ENCODE measurements at regions not wholly inside any gene's neighbourhood (a gene's known extent, or its start where the extent isn't known, plus 50 kb on each side); places are given as distances from the start of the nearest gene placed in this dataset.
"Not testable (repeated sequence)": the region's sequence is repeated elsewhere in the genome, so short reads cannot be mapped to it uniquely, and the experiment has no call there.

DNA sequence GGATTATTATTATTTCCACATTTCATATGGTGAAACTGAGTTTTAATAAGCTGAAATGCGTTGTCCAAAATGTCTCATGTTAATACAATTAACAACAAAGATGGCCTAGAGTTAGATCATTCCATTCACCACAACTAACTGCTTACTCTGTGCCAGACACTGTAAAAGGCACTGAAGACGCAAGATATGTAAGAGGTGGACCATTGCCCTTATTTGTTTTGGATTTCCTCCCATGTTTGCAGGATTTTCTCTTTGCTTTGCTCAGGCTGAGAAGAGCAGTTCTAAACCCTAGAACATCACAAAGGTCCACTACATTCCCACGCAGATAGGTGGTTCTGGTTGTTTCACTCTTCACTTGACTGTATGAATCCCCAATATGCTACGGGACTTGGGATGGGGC lies 324.4 kb upstream of the KITLG start:
- Histone ChIP-seq H3K4me1 (ENCODE audit: control insufficient read depth, insufficient read depth, low read length) (no peaks in the 10 kb centered on the region), H3K27ac (ENCODE audit: low read depth, low read length) (no peak overlapping the region), H3K4me3 (ENCODE audit: low read depth, low read length) (no peak overlapping the region), H3K36me3 (ENCODE audit: control insufficient read depth, insufficient read depth, low read length) (no peaks in the 10 kb centered on the region), H3K27me3 (ENCODE audit: control insufficient read depth, insufficient read depth, low read length) (no peaks in the 10 kb centered on the region), H3K9me3 (ENCODE audit: control insufficient read depth, insufficient read depth, low read depth, low read length) (no peaks in the 10 kb centered on the region), H3K9ac (ENCODE audit: low read length) (no peak overlapping the region)

- Histone ChIP-seq H3K4me3 (ENCODE audit: low read depth, low read length) (no peak overlapping the region), H3K36me3 (ENCODE audit: control insufficient read depth, insufficient read depth, low read length) (no peaks in the 10 kb centered on the region), H3K9ac (ENCODE audit: low read length) (no peak overlapping the region), H3K4me1 (ENCODE audit: control insufficient read depth, insufficient read depth, low read length) (no peaks in the 10 kb centered on the region), H3K27ac (ENCODE audit: low read depth, low read length) (no peak overlapping the region), H3K27me3 (ENCODE audit: control insufficient read depth, insufficient read depth, low read length) (no peaks in the 10 kb centered on the region), H3K9me3 (ENCODE audit: control insufficient read depth, insufficient read depth, low read depth, low read length) (no peaks in the 10 kb centered on the region)
These were observed 323.1 kb upstream of the KITLG start for GRCh38 chr12:88903333-88903732.

DNA sequence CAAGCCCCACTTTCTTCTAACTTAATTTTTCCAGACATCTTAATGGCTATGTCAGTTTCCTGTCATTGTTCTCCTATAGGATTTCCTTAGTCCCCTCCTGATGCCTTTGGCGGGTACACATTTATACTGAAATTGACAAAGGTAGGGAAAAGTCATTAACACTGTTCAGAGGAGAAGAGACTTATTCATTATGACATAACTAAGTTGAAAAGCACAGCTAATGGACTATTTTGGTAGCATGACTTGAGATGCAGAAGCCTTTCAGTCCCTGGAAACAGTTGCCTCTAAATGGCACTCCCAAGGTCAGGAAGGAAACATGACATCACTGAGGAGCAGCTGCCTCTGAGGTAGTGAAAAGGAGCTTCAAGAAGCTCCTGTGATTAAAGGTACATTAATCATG lies 317.5 kb upstream of the KITLG start:
- Histone ChIP-seq H3K4me3 (ENCODE audit: low read depth, low read length) (no peak overlapping the region), H3K27ac (ENCODE audit: low read depth, low read length) (no peak overlapping the region), H3K9ac (ENCODE audit: low read length) (no peak overlapping the region), H3K9me3 (ENCODE audit: control insufficient read depth, insufficient read depth, low read depth, low read length) (no peaks in the 10 kb centered on the region), H3K27me3 (ENCODE audit: control insufficient read depth, insufficient read depth, low read length) (no peaks in the 10 kb centered on the region), H3K36me3 (ENCODE audit: control insufficient read depth, insufficient read depth, low read length) (no peaks in the 10 kb centered on the region), H3K4me1 (ENCODE audit: control insufficient read depth, insufficient read depth, low read length) (no peaks in the 10 kb centered on the region)

- Histone ChIP-seq H3K9me3 (ENCODE audit: control insufficient read depth, insufficient read depth, low read depth, low read length) (no peaks in the 10 kb centered on the region), H3K4me3 (ENCODE audit: low read depth, low read length) (no peak overlapping the region), H3K4me1 (ENCODE audit: control insufficient read depth, insufficient read depth, low read length) (no peaks in the 10 kb centered on the region), H3K27ac (ENCODE audit: low read depth, low read length) (no peak overlapping the region), H3K27me3 (ENCODE audit: control insufficient read depth, insufficient read depth, low read length) (no peaks in the 10 kb centered on the region), H3K36me3 (ENCODE audit: control insufficient read depth, insufficient read depth, low read length) (no peaks in the 10 kb centered on the region), H3K9ac (ENCODE audit: low read length) (no peak overlapping the region)
These were observed 316.7 kb upstream of the KITLG start for GRCh38 chr12:88896958-88897357.

DNA sequence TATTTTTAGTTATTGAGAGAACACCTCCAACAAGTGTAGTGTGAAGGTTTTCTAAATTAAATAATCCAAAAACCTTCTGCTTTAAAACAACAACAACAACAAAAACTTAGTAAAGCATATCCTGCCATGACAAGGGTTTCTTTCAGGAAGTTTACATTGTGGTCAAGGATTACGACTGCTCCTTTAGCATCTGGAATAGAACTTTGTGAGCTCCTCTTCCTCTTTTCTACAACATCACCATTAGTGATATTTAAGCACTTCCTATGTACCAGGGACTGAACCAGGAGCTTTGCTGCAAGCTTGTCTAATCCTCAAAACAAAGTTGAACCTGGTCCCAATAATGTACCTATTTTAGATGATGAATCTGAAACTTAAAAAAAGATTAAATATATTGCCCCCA lies 315.4 kb upstream of the KITLG start:
- Histone ChIP-seq H3K4me1 (ENCODE audit: control insufficient read depth, insufficient read depth, low read length) (no peaks in the 10 kb centered on the region), H3K36me3 (ENCODE audit: control insufficient read depth, insufficient read depth, low read length) (no peaks in the 10 kb centered on the region), H3K9me3 (ENCODE audit: control insufficient read depth, insufficient read depth, low read depth, low read length) (no peaks in the 10 kb centered on the region), H3K27me3 (ENCODE audit: control insufficient read depth, insufficient read depth, low read length) (no peaks in the 10 kb centered on the region), H3K4me3 (ENCODE audit: low read depth, low read length) (no peak overlapping the region), H3K9ac (ENCODE audit: low read length) (no peak overlapping the region), H3K27ac (ENCODE audit: low read depth, low read length) (no peak overlapping the region)

DNA sequence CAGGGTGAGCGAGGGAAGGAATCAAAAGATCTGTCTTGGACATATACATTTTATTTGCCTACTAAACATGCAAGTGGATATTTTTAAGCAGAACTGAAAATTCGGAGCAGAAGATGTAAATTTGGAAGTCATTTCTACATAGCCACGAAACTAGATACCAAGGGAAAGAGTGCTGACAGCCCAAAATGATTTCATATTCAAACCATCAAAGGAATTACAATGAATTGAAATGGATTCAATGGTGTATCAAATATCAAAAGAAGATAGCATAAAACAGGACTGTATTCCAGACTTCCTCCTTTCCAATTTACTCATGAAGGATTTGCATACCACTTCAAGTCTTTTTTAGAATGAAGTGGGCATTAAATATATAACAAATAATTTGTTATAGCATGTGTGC lies 313.5 kb upstream of the KITLG start:
- Histone ChIP-seq H3K4me3 (ENCODE audit: low read depth, low read length) (no peak overlapping the region), H3K36me3 (ENCODE audit: control insufficient read depth, insufficient read depth, low read length) (no peaks in the 10 kb centered on the region), H3K9me3 (ENCODE audit: control insufficient read depth, insufficient read depth, low read depth, low read length) (no peaks in the 10 kb centered on the region), H3K9ac (ENCODE audit: low read length) (no peak overlapping the region), H3K4me1 (ENCODE audit: control insufficient read depth, insufficient read depth, low read length) (no peaks in the 10 kb centered on the region), H3K27ac (ENCODE audit: low read depth, low read length) (no peak overlapping the region), H3K27me3 (ENCODE audit: control insufficient read depth, insufficient read depth, low read length) (no peaks in the 10 kb centered on the region)

DNA sequence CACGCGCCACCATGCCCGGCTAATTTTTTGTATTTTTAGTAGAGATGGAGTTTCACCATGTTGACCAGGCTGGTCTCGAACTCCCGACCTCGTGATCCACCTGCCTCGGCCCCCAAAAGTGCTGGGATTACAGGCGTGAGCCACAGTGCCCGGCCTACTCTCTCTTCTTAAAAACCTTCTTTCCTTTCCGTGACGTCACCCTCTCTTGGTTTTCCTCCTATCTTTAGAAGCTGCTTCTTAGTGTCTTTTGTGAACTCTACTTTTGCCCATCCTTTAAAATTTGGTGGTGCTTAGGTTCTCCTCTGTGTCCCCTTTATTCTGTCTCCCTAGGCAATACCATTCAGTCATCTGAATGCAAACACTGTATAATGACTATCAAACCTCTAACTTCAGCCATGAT lies 311.2 kb upstream of the KITLG start:
- not testable (repeated sequence) for H3K4me3 ChIP-seq (ENCODE audit: low read depth, low read length); H3K9me3 ChIP-seq (ENCODE audit: control insufficient read depth, insufficient read depth, low read depth, low read length); H3K36me3 ChIP-seq (ENCODE audit: control insufficient read depth, insufficient read depth, low read length); H3K9ac ChIP-seq (ENCODE audit: low read length); H3K27me3 ChIP-seq (ENCODE audit: control insufficient read depth, insufficient read depth, low read length); H3K4me1 ChIP-seq (ENCODE audit: control insufficient read depth, insufficient read depth, low read length); H3K27ac ChIP-seq (ENCODE audit: low read depth, low read length)

- Histone ChIP-seq H3K9me3 (ENCODE audit: control insufficient read depth, insufficient read depth, low read depth, low read length) (no peaks in the 10 kb centered on the region), H3K4me1 (ENCODE audit: control insufficient read depth, insufficient read depth, low read length) (no peaks in the 10 kb centered on the region), H3K4me3 (ENCODE audit: low read depth, low read length) (no peak overlapping the region), H3K9ac (ENCODE audit: low read length) (no peak overlapping the region), H3K36me3 (ENCODE audit: control insufficient read depth, insufficient read depth, low read length) (no peaks in the 10 kb centered on the region), H3K27me3 (ENCODE audit: control insufficient read depth, insufficient read depth, low read length) (no peaks in the 10 kb centered on the region), H3K27ac (ENCODE audit: low read depth, low read length) (no peak overlapping the region)
These were observed 309.2 kb upstream of the KITLG start for GRCh38 chr12:88889326-88890110.

DNA sequence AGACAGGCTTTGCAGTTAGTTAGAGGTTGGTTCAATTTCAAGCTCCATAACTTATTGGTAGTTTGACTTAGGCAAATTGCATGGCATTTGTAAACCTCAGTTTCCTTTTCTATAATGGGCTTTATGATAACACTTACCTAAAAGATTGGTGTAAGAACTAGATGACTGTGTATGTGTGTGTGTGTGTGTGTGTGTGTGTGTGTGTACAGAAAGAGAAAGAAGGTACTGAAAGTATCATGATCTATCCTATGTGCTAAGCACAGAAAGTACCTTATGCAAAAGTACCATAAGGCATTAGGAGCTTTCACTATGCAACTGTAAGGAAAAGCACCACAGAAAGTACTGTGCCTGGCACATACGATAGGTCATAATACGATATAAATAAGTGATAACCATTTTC lies 304.3 kb upstream of the KITLG start:
- H3K4me3 ChIP-seq (ENCODE audit: low read depth, low read length) = no peak overlapping the region
- H3K4me1 ChIP-seq (ENCODE audit: control insufficient read depth, insufficient read depth, low read length) = no peaks in the 10 kb centered on the region
- no peaks in the 10 kb centered on the region for H3K27me3 ChIP-seq (ENCODE audit: control insufficient read depth, insufficient read depth, low read length)
- no peaks in the 10 kb centered on the region for H3K9me3 ChIP-seq (ENCODE audit: control insufficient read depth, insufficient read depth, low read depth, low read length)
- no peak overlapping the region for H3K27ac ChIP-seq (ENCODE audit: low read depth, low read length)
- no peaks in the 10 kb centered on the region for H3K36me3 ChIP-seq (ENCODE audit: control insufficient read depth, insufficient read depth, low read length)
- H3K9ac ChIP-seq (ENCODE audit: low read length) = no peak overlapping the region

GRCh38 chr12:88882662-88883061 lies 302.4 kb upstream of the KITLG start:
- H3K9me3 ChIP-seq (ENCODE audit: control insufficient read depth, insufficient read depth, low read depth, low read length) = no peaks in the 10 kb centered on the region
- no peaks in the 10 kb centered on the region for H3K27me3 ChIP-seq (ENCODE audit: control insufficient read depth, insufficient read depth, low read length)
- no peak overlapping the region for H3K4me3 ChIP-seq (ENCODE audit: low read depth, low read length)
- no peaks in the 10 kb centered on the region for H3K4me1 ChIP-seq (ENCODE audit: control insufficient read depth, insufficient read depth, low read length)
- no peak overlapping the region for H3K27ac ChIP-seq (ENCODE audit: low read depth, low read length)
- H3K36me3 ChIP-seq (ENCODE audit: control insufficient read depth, insufficient read depth, low read length) = no peaks in the 10 kb centered on the region
- no peak overlapping the region for H3K9ac ChIP-seq (ENCODE audit: low read length)

GRCh38 chr12:88880051-88880450 lies 299.8 kb upstream of the KITLG start:
- H3K4me3 ChIP-seq (ENCODE audit: low read depth, low read length) = no peak overlapping the region
- no peaks in the 10 kb centered on the region for H3K36me3 ChIP-seq (ENCODE audit: control insufficient read depth, insufficient read depth, low read length)
- H3K4me1 ChIP-seq (ENCODE audit: control insufficient read depth, insufficient read depth, low read length) = no peaks in the 10 kb centered on the region
- no peaks in the 10 kb centered on the region for H3K9me3 ChIP-seq (ENCODE audit: control insufficient read depth, insufficient read depth, low read depth, low read length)
- H3K27me3 ChIP-seq (ENCODE audit: control insufficient read depth, insufficient read depth, low read length) = no peaks in the 10 kb centered on the region
- H3K27ac ChIP-seq (ENCODE audit: low read depth, low read length) = no peak overlapping the region
- no peak overlapping the region for H3K9ac ChIP-seq (ENCODE audit: low read length)

GRCh38 chr12:88878295-88878694 lies 298.0 kb upstream of the KITLG start:
- no peaks in the 10 kb centered on the region; the same call in 1 of the 2 replicates for H3K4me1 ChIP-seq (ENCODE audit: control insufficient read depth, insufficient read depth, low read length)
- no peak overlapping the region for H3K4me3 ChIP-seq (ENCODE audit: low read depth, low read length)
- H3K27me3 ChIP-seq (ENCODE audit: control insufficient read depth, insufficient read depth, low read length) = no peaks in the 10 kb centered on the region
- H3K9ac ChIP-seq (ENCODE audit: low read length) = no peak overlapping the region
- H3K9me3 ChIP-seq (ENCODE audit: control insufficient read depth, insufficient read depth, low read depth, low read length) = no peaks in the 10 kb centered on the region
- H3K36me3 ChIP-seq (ENCODE audit: control insufficient read depth, insufficient read depth, low read length) = no peaks in the 10 kb centered on the region
- no peak overlapping the region for H3K27ac ChIP-seq (ENCODE audit: low read depth, low read length)
